Astrocyte (in vitro differentiated cells and primary cell): ENCODE measurements at regions not wholly inside any gene's neighbourhood (a gene's known extent, or its start where the extent isn't known, plus 50 kb on each side); places are given as distances from the start of the nearest gene placed in this dataset.

Source experiments
- DNase-seq: peaks from one replicate; pipeline ENCODE4 v3.0.0-alpha.2; 2010; ENCODE audit warnings: low read depth
- FAIRE-seq: peaks from 2 replicates; lab custom pipeline; 2011; peaks lifted over from hg19 to GRCh38; lab: Jason Lieb, UNC
- H2AFZ ChIP-seq: 2 replicates; pipeline ENCODE4 v1.6.0; 2012; ENCODE audit warnings: low read depth, low read length, inconsistent platforms
- H3K27ac ChIP-seq: 2 replicates; pipeline ENCODE4 v1.5.1; 2011; ENCODE audit warnings: low read depth, low read length, inconsistent platforms
- H3K27me3 ChIP-seq: 2 replicates; pipeline ENCODE4 v1.6.0; 2011; ENCODE audit warnings: low read length, inconsistent platforms; ENCODE audit not compliant: insufficient read depth
- H3K36me3 ChIP-seq: 2 replicates; pipeline ENCODE4 v1.5.1; 2011; ENCODE audit warnings: low read length, inconsistent platforms; ENCODE audit not compliant: insufficient read depth
- H3K4me1 ChIP-seq: 2 replicates; pipeline ENCODE4 v1.5.1; 2011; ENCODE audit warnings: low read length, inconsistent platforms; ENCODE audit not compliant: insufficient read depth
- H3K4me2 ChIP-seq: 2 replicates; pipeline ENCODE4 v1.6.0; 2012; ENCODE audit warnings: low read length, inconsistent platforms
- H3K4me3 ChIP-seq: 2 replicates; pipeline ENCODE4 v1.5.1; 2011; ENCODE audit warnings: low read depth, mild to moderate bottlenecking, low read length, inconsistent platforms; ENCODE audit not compliant: insufficient read depth
- H3K79me2 ChIP-seq: 2 replicates; pipeline ENCODE4 v1.6.0; 2012; ENCODE audit warnings: mild to moderate bottlenecking, low read length, inconsistent platforms; ENCODE audit not compliant: insufficient read depth
- H3K9ac ChIP-seq: 2 replicates; pipeline ENCODE4 v1.6.0; 2012; ENCODE audit warnings: mild to moderate bottlenecking, low read length, inconsistent platforms
- H3K9me3 ChIP-seq: 2 replicates; pipeline ENCODE4 v1.5.1; 2012; ENCODE audit warnings: low read depth, mild to moderate bottlenecking, low read length, inconsistent platforms; ENCODE audit not compliant: insufficient read depth
- H4K20me1 ChIP-seq: 2 replicates; pipeline ENCODE4 v1.6.0; 2012; ENCODE audit warnings: low read length, inconsistent platforms; ENCODE audit not compliant: insufficient read depth
- H3K27ac Mint-ChIP-seq: one replicate; pipeline ENCODE4 v1.8.0; 2021; ENCODE audit warnings: mild to moderate bottlenecking, mixed read lengths; ENCODE audit not compliant: unreplicated experiment
- H3K27me3 Mint-ChIP-seq: one replicate; pipeline ENCODE4 v1.8.0; 2021; ENCODE audit warnings: low read depth, mixed read lengths; ENCODE audit not compliant: unreplicated experiment
- H3K36me3 Mint-ChIP-seq: one replicate; pipeline ENCODE4 v1.8.0; 2021; ENCODE audit warnings: low read depth, mixed read lengths; ENCODE audit not compliant: unreplicated experiment
- H3K4me1 Mint-ChIP-seq: one replicate; pipeline ENCODE4 v1.8.0; 2021; ENCODE audit warnings: low read depth, mixed read lengths; ENCODE audit not compliant: unreplicated experiment
- H3K4me3 Mint-ChIP-seq: one replicate; pipeline ENCODE4 v1.8.0; 2021; ENCODE audit warnings: mild to moderate bottlenecking, moderate library complexity, mixed read lengths; ENCODE audit not compliant: unreplicated experiment
- H3K9me3 Mint-ChIP-seq: one replicate; pipeline ENCODE4 v1.8.0; 2021; ENCODE audit warnings: mild to moderate bottlenecking, mixed read lengths; ENCODE audit not compliant: unreplicated experiment
- EZH2 ChIP-seq: IDR thresholded peaks from 2 replicates; pipeline ENCODE4 v1.6.1; 2012; ENCODE audit warnings: mild to moderate bottlenecking, low read length, inconsistent platforms; ENCODE audit not compliant: insufficient read depth
- TF ChIP-seq, protein P1 (sequence below): IDR thresholded peaks from 2 replicates; pipeline ENCODE4 v1.5.1; 2011; ENCODE audit warnings: low read depth, mild to moderate bottlenecking, inconsistent platforms, low read length, moderate library complexity; ENCODE audit not compliant: insufficient read depth

DNA sequence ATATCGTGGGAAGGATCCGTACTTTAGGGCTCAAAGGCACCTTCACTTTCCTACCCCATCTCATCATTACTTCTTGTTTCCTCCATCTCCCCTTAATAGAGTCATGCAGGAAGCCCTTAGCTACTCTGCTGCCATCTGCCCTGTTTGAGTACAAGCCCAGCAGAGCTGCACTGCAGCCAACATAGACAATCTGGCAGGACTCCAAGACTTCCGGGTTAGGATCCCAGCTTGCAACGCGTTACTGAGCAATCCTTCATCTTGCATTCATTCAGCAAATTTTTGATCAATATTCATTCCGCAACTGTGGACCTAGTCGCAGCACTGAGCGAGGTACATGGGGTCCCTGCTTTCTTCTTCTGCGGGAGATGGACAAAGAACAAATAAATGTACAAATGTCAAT, 344.9 kb downstream of the BCOR start:
- Mint-ChIP-seq H3K4me1 (peaks cover 23% of the 10 kb centered on the region), H3K27me3 (no peaks in the 10 kb centered on the region), H3K4me3 (no peak overlapping the region), H3K27ac (peak overlapping the region; percentile 37), H3K36me3 (no peaks in the 10 kb centered on the region), H3K9me3 (no peaks in the 10 kb centered on the region)
- no peaks in the 10 kb centered on the region for H3K9me3 ChIP-seq
- TF ChIP-seq, protein P1, sequence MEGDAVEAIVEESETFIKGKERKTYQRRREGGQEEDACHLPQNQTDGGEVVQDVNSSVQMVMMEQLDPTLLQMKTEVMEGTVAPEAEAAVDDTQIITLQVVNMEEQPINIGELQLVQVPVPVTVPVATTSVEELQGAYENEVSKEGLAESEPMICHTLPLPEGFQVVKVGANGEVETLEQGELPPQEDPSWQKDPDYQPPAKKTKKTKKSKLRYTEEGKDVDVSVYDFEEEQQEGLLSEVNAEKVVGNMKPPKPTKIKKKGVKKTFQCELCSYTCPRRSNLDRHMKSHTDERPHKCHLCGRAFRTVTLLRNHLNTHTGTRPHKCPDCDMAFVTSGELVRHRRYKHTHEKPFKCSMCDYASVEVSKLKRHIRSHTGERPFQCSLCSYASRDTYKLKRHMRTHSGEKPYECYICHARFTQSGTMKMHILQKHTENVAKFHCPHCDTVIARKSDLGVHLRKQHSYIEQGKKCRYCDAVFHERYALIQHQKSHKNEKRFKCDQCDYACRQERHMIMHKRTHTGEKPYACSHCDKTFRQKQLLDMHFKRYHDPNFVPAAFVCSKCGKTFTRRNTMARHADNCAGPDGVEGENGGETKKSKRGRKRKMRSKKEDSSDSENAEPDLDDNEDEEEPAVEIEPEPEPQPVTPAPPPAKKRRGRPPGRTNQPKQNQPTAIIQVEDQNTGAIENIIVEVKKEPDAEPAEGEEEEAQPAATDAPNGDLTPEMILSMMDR = no peak
- no peak for TF ChIP-seq EZH2
- DNase-seq (no peak), FAIRE-seq (peak; percentile 54)
- peaks cover 21% of the 10 kb centered on the region for H3K4me1 ChIP-seq
- H3K27ac ChIP-seq = no peak overlapping the region
- no peak overlapping the region for H3K4me3 ChIP-seq
- no peaks in the 10 kb centered on the region for H3K79me2 ChIP-seq
- H4K20me1 ChIP-seq = no peaks in the 10 kb centered on the region
- H3K9ac ChIP-seq = no peak overlapping the region
- no peak overlapping the region for H3K4me2 ChIP-seq
- H3K36me3 ChIP-seq = no peaks in the 10 kb centered on the region
- no peaks in the 10 kb centered on the region for H3K27me3 ChIP-seq
- no peak overlapping the region for H2AFZ ChIP-seq

DNA sequence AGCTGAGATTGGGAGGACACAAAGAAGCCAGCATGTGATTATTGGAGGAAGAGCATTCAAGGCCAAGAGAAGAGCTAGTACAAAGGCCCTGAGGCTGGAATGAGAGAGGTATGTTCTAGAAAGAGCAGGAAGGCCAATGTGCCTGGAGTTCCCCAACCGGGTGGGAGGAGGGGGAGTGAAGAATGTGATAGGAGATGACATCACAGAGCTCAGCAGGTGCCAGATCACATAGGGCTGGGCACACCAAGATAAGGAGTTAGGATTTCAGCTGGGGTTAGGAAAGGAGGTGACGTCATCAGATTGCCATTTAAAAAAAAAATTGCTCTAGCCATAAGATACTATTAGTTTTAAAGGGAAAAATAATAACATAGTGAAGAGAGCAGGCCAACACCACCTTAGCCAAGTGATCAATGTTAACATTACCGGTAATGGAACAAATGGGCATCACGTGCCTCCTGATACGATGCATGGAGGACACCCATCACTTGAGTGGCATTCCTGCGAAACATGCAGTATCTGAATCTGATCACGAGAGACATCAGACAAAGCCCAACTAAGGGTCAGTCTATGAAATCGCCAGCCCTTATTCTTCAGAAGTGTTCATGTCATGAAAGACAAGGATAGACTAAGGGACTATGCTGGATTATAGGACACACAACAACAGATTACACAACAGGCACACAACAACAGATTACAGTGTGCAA, 344.3 kb downstream of the BCOR start:
- no peaks in the 10 kb centered on the region for H3K36me3 ChIP-seq
- no peak overlapping the region for H2AFZ ChIP-seq
- no peak overlapping the region for H3K27ac ChIP-seq
- H4K20me1 ChIP-seq = no peaks in the 10 kb centered on the region
- no peak overlapping the region for H3K4me2 ChIP-seq
- Mint-ChIP-seq H3K4me1 (peaks cover 28% of the 10 kb centered on the region), H3K36me3 (no peaks in the 10 kb centered on the region), H3K27me3 (no peaks in the 10 kb centered on the region), H3K27ac (peak overlapping the region; percentile 37), H3K4me3 (no peak overlapping the region), H3K9me3 (no peaks in the 10 kb centered on the region)
- TF ChIP-seq, protein P1 = no peak
- no peak for TF ChIP-seq EZH2
- H3K4me1 ChIP-seq = peaks cover 27% of the 10 kb centered on the region
- peak; percentile 59 for DNase-seq
- H3K79me2 ChIP-seq = no peaks in the 10 kb centered on the region
- no peak overlapping the region for H3K4me3 ChIP-seq
- H3K27me3 ChIP-seq = no peaks in the 10 kb centered on the region
- peak; percentile 78 for FAIRE-seq
- H3K9ac ChIP-seq = no peak overlapping the region
- H3K9me3 ChIP-seq = no peaks in the 10 kb centered on the region
